ENCODE measurements at regions not wholly inside any gene's neighbourhood (a gene's known extent, or its start where the extent isn't known, plus 50 kb on each side); places are given as distances from the start of the nearest gene placed in this dataset.

DNA sequence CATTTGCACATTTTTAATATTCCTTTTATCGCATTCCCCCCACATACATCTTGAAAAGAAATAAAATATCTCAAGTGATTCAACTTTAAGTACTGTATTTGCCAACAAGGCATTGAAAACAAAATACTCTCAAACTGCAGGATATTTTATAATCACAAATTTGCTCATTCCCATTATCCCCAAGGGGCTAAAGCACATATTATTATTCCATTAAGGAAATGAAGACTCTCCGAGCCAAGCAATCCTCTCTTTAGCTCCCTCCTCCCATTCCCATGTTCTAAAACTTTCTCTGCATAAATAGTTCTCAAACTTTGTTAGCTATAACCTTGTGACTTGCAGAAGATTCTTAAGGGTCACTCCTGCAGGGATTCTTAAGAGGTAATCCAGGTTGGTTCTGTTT, 436.8 kb downstream of the KCNJ2 start:
- Histone ChIP-seq H3K4me1 (ENCODE audit: control insufficient read depth in 2 of 3, insufficient read depth in 2 of 3, low read depth in 1 of 3, low read length in 3 of 3) (no peaks in the 10 kb centered on the region), H3K9ac (ENCODE audit: low read length in 3 of 3) (no peak overlapping the region), H3K36me3 (ENCODE audit: control insufficient read depth in 2 of 3, insufficient read depth in 3 of 3, low read length in 3 of 3) (no peaks in the 10 kb centered on the region), H3K4me3 (ENCODE audit: low read length in 3 of 3) (no peak overlapping the region), H3K27me3 (ENCODE audit: control insufficient read depth, insufficient read depth, low read length) (no peaks in the 10 kb centered on the region), H3K27ac (ENCODE audit: low read depth in 2 of 2, low read length in 2 of 2) (no peak overlapping the region), H3K9me3 (ENCODE audit: control insufficient read depth in 2 of 3, insufficient read depth in 1 of 3, low read length in 3 of 3) (no peaks in the 10 kb centered on the region)
- DNase-seq (no peak), FAIRE-seq (no peak)
- TF ChIP-seq, protein P1, sequence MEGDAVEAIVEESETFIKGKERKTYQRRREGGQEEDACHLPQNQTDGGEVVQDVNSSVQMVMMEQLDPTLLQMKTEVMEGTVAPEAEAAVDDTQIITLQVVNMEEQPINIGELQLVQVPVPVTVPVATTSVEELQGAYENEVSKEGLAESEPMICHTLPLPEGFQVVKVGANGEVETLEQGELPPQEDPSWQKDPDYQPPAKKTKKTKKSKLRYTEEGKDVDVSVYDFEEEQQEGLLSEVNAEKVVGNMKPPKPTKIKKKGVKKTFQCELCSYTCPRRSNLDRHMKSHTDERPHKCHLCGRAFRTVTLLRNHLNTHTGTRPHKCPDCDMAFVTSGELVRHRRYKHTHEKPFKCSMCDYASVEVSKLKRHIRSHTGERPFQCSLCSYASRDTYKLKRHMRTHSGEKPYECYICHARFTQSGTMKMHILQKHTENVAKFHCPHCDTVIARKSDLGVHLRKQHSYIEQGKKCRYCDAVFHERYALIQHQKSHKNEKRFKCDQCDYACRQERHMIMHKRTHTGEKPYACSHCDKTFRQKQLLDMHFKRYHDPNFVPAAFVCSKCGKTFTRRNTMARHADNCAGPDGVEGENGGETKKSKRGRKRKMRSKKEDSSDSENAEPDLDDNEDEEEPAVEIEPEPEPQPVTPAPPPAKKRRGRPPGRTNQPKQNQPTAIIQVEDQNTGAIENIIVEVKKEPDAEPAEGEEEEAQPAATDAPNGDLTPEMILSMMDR (IDR thresholded peaks at IDR 0.05; ENCODE audit: borderline replicate concordance, extremely low read depth, insufficient read depth): no peak
- intact Hi-C loops (cut with DNase I): no loop called here

DNA sequence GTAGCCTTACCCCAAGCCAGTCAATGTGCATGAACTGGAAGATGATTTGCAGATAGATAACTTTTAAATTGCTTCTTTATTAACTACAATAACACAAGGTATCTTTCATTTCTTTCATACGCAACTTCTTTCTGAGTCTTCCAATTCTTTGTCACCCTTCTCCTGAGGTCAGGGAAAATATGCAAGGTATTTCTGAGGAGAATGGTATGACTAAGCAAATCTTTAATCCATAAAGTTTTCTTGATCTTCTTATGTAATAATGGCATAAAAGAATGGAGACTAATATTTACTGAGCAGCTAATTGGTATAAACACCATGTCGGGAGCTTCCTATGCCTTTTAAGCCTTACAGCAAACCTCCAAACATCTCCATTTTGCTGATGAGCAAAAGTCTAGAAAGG, 438.9 kb downstream of the KCNJ2 start:
- no peak for DNase-seq
- intact Hi-C loops (cut with DNase I): no loop called here

DNA sequence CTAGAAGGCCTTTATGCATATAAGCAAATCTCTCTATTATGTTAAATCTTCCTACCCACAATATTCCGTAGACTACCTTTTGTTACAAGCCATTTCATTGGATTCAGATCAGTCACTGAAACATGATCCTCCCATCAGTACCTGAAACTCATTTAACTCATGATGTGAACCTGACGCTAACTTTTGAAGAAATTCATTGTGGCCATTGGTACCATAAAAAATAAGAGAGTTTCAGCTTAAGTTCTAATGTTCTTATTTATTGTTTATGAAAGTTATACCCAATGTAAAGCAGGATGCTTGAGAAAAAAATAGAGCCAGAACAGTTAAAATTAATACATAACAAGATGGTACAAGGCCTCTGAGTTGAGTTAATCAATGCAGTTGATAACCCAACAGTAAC, 439.6 kb downstream of the KCNJ2 start:
- Histone ChIP-seq H3K9me3 (ENCODE audit: control insufficient read depth in 2 of 3, insufficient read depth in 1 of 3, low read length in 3 of 3) (no peaks in the 10 kb centered on the region), H3K9ac (ENCODE audit: low read length in 3 of 3) (no peak overlapping the region), H3K36me3 (ENCODE audit: control insufficient read depth in 2 of 3, insufficient read depth in 3 of 3, low read length in 3 of 3) (no peaks in the 10 kb centered on the region), H3K4me1 (ENCODE audit: control insufficient read depth in 2 of 3, insufficient read depth in 2 of 3, low read depth in 1 of 3, low read length in 3 of 3) (no peaks in the 10 kb centered on the region), H3K27me3 (ENCODE audit: control insufficient read depth, insufficient read depth, low read length) (no peaks in the 10 kb centered on the region), H3K4me3 (ENCODE audit: low read length in 3 of 3) (no peak overlapping the region), H3K27ac (ENCODE audit: low read depth in 2 of 2, low read length in 2 of 2) (no peak overlapping the region)
- TF ChIP-seq, protein P1 (IDR thresholded peaks at IDR 0.05; ENCODE audit: borderline replicate concordance, extremely low read depth, insufficient read depth): no peak
- intact Hi-C loops (cut with DNase I): no loop called here
- FAIRE-seq (no peak), DNase-seq (no peak)

More for the DNA sequence above, 438.9 kb downstream of the KCNJ2 start:
- TF ChIP-seq, protein P1 (IDR thresholded peaks at IDR 0.05; ENCODE audit: borderline replicate concordance, extremely low read depth, insufficient read depth): no peak
- Histone ChIP-seq H3K4me1 (ENCODE audit: control insufficient read depth in 2 of 3, insufficient read depth in 2 of 3, low read depth in 1 of 3, low read length in 3 of 3) (no peaks in the 10 kb centered on the region), H3K36me3 (ENCODE audit: control insufficient read depth in 2 of 3, insufficient read depth in 3 of 3, low read length in 3 of 3) (no peaks in the 10 kb centered on the region), H3K27ac (ENCODE audit: low read depth in 2 of 2, low read length in 2 of 2) (no peak overlapping the region), H3K9ac (ENCODE audit: low read length in 3 of 3) (no peak overlapping the region), H3K27me3 (ENCODE audit: control insufficient read depth, insufficient read depth, low read length) (no peaks in the 10 kb centered on the region), H3K9me3 (ENCODE audit: control insufficient read depth in 2 of 3, insufficient read depth in 1 of 3, low read length in 3 of 3) (no peaks in the 10 kb centered on the region), H3K4me3 (ENCODE audit: low read length in 3 of 3) (no peak overlapping the region)
- no peak for FAIRE-seq

DNA sequence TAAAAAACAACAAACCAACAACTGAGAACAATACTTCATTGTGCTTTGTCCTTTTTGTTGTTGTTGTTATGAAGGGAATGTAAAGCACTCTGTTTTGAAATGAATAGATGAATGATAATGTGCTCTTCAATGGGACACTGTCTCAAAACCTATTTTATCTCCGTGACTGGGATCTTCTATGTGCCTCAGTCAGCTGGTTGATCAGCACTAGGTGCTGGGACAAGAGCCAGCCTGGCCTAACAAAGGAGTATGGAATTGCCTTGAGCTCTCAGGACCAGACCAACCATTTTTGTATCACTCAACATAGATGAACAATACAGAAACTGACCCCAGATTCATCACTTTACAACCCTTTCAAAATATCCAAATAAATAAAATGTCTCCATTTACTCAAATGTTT, 440.2 kb downstream of the KCNJ2 start:
- Histone ChIP-seq H3K4me3 (ENCODE audit: low read length in 3 of 3) (no peak overlapping the region), H3K4me1 (ENCODE audit: control insufficient read depth in 2 of 3, insufficient read depth in 2 of 3, low read depth in 1 of 3, low read length in 3 of 3) (no peaks in the 10 kb centered on the region), H3K36me3 (ENCODE audit: control insufficient read depth in 2 of 3, insufficient read depth in 3 of 3, low read length in 3 of 3) (no peaks in the 10 kb centered on the region), H3K9me3 (ENCODE audit: control insufficient read depth in 2 of 3, insufficient read depth in 1 of 3, low read length in 3 of 3) (no peaks in the 10 kb centered on the region), H3K27ac (ENCODE audit: low read depth in 2 of 2, low read length in 2 of 2) (no peak overlapping the region), H3K9ac (ENCODE audit: low read length in 3 of 3) (no peak overlapping the region), H3K27me3 (ENCODE audit: control insufficient read depth, insufficient read depth, low read length) (no peaks in the 10 kb centered on the region)
- TF ChIP-seq, protein P1 (IDR thresholded peaks at IDR 0.05; ENCODE audit: borderline replicate concordance, extremely low read depth, insufficient read depth): no peak
- DNase-seq (no peak), FAIRE-seq (no peak)
- intact Hi-C loops (cut with DNase I): no loop called here

Measured in kidney (tissue), 13 donors.